DOHH2 (cell line): ENCODE measurements at regions not wholly inside any gene's neighbourhood (a gene's known extent, or its start where the extent isn't known, plus 50 kb on each side); places are given as distances from the start of the nearest gene placed in this dataset.

ENCODE experiments used
- H3F3A ChIP-seq: fragments of 200-600 bp; sonication (generic), shearing (Covaris generic); 2 replicates; pipeline ENCODE4 v1.6.0; 2016; ENCODE audit warnings: antibody characterized with exemption, mild to moderate bottlenecking; ENCODE audit not compliant: control insufficient read depth, insufficient read depth
- H3K27ac ChIP-seq: fragments of 200-600 bp; sonication (generic); 2 replicates; pipeline ENCODE4 v1.5.1; 2014; ENCODE audit warnings: low read depth, mild to moderate bottlenecking, low read length, moderate library complexity
- H3K27me3 ChIP-seq: fragments of 200-600 bp; sonication (generic); 2 replicates; pipeline ENCODE4 v1.6.1; 2014; ENCODE audit warnings: mild to moderate bottlenecking, low read length, mixed read lengths; ENCODE audit not compliant: control insufficient read depth
- H3K36me3 ChIP-seq: fragments of 200-600 bp; sonication (generic); 2 replicates; pipeline ENCODE4 v1.6.1; 2014; ENCODE audit warnings: mild to moderate bottlenecking, low read length, moderate library complexity, mixed read lengths; ENCODE audit not compliant: control insufficient read depth
- H3K4me1 ChIP-seq: fragments of 200-600 bp; sonication (generic); 2 replicates; pipeline ENCODE4 v1.6.1; 2014; ENCODE audit warnings: mild to moderate bottlenecking, low read length, mixed read lengths; ENCODE audit not compliant: control insufficient read depth
- H3K4me2 ChIP-seq: fragments of 200-600 bp; sonication (generic); 2 replicates; pipeline ENCODE4 v1.6.0; 2014; ENCODE audit warnings: mild to moderate bottlenecking, low read length, moderate library complexity
- H3K4me3 ChIP-seq: fragments of 200-600 bp; sonication (generic); 2 replicates; pipeline ENCODE4 v1.5.1; 2014; ENCODE audit warnings: mild to moderate bottlenecking, low read length, mixed read lengths
- H3K79me2 ChIP-seq: fragments of 200-600 bp; sonication (generic); 2 replicates; pipeline ENCODE4 v1.6.1; 2014; ENCODE audit warnings: mild to moderate bottlenecking, low read length, mixed read lengths; ENCODE audit not compliant: control insufficient read depth
- H3K9me2 ChIP-seq: fragments of 200-600 bp; sonication (generic); replicated peaks from 2 replicates; pipeline ENCODE4 v1.6.1; 2014; ENCODE audit warnings: mild to moderate bottlenecking, low read length, mixed read lengths; ENCODE audit not compliant: control insufficient read depth
- H3K9me3 ChIP-seq: fragments of 200-600 bp; sonication (generic); 2 replicates; pipeline ENCODE4 v1.6.1; 2014; ENCODE audit warnings: antibody characterized with exemption, low read length, mixed read lengths; ENCODE audit not compliant: control insufficient read depth, insufficient read depth
- H4K20me1 ChIP-seq: fragments of 200-600 bp; sonication (generic); 2 replicates; pipeline ENCODE4 v1.6.0; 2014; ENCODE audit warnings: low read depth, mild to moderate bottlenecking, antibody characterized with exemption, low read length, moderate library complexity; ENCODE audit not compliant: control insufficient read depth, insufficient read depth
- CTCF ChIP-seq: fragments of 200-600 bp; sonication (generic); IDR thresholded peaks from one replicate; pipeline ENCODE4 v1.5.1; 2014; ENCODE audit warnings: antibody characterized with exemption, mild to moderate bottlenecking, low read depth, low read length; ENCODE audit not compliant: poor library complexity, severe bottlenecking
- EZH2phosphoT487 ChIP-seq: fragments of 200-600 bp; sonication (generic); IDR thresholded peaks from 2 replicates; pipeline ENCODE4 v1.6.1; 2017; ENCODE audit warnings: borderline replicate concordance, mild to moderate bottlenecking, antibody characterized with exemption, low read length, moderate library complexity, mixed read lengths

- peaks cover 6% of the 10 kb centered on the region for H3K4me1 ChIP-seq
- no peak for TF ChIP-seq EZH2phosphoT487
- TF ChIP-seq CTCF = no peak
- H4K20me1 ChIP-seq = no peaks in the 10 kb centered on the region
- H3K4me3 ChIP-seq = no peak overlapping the region
- no peaks in the 10 kb centered on the region for H3K9me2 ChIP-seq
- H3K4me2 ChIP-seq = no peak overlapping the region
- H3K9me3 ChIP-seq = no peaks in the 10 kb centered on the region
- no peak overlapping the region for H3K27ac ChIP-seq
- no peaks in the 10 kb centered on the region for H3K27me3 ChIP-seq
- H3F3A ChIP-seq = no peaks in the 10 kb centered on the region
- H3K79me2 ChIP-seq = no peaks in the 10 kb centered on the region
- H3K36me3 ChIP-seq = no peaks in the 10 kb centered on the region
Observed at GRCh38 chr2:64312622-64313397, 141.2 kb upstream of the LGALSL start.

- no peak overlapping the region for H3K4me3 ChIP-seq
- TF ChIP-seq CTCF (no peak), EZH2phosphoT487 (no peak)
Observed at GRCh38 chr2:64313398-64313723, 140.6 kb upstream of the LGALSL start.

GRCh38 chr2:64315291-64315960 lies 138.5 kb upstream of the LGALSL start:
- no peak for TF ChIP-seq EZH2phosphoT487
- TF ChIP-seq CTCF = no peak

More at GRCh38 chr2:64313398-64313723, 140.6 kb upstream of the LGALSL start:
- H3F3A ChIP-seq = no peaks in the 10 kb centered on the region
- no peaks in the 10 kb centered on the region for H3K27me3 ChIP-seq
- peaks cover 11% of the 10 kb centered on the region for H3K4me1 ChIP-seq
- H3K27ac ChIP-seq = no peak overlapping the region
- no peaks in the 10 kb centered on the region for H3K9me3 ChIP-seq
- no peaks in the 10 kb centered on the region for H3K9me2 ChIP-seq
- H3K79me2 ChIP-seq = no peaks in the 10 kb centered on the region
- H3K4me2 ChIP-seq = no peak overlapping the region
- H3K36me3 ChIP-seq = no peaks in the 10 kb centered on the region
- H4K20me1 ChIP-seq = no peaks in the 10 kb centered on the region

More at GRCh38 chr2:64315291-64315960, 138.5 kb upstream of the LGALSL start:
- Histone ChIP-seq H3K27ac (no peak overlapping the region), H3K4me3 (no peak overlapping the region), H3K9me2 (no peaks in the 10 kb centered on the region), H3F3A (no peaks in the 10 kb centered on the region), H3K4me2 (no peak overlapping the region), H3K9me3 (no peaks in the 10 kb centered on the region), H3K4me1 (peaks cover 17% of the 10 kb centered on the region), H3K27me3 (no peaks in the 10 kb centered on the region), H4K20me1 (no peaks in the 10 kb centered on the region), H3K36me3 (no peaks in the 10 kb centered on the region), H3K79me2 (no peaks in the 10 kb centered on the region)
